Retinal pigment epithelial cell (primary cell): ENCODE measurements at regions not wholly inside any gene's neighbourhood (a gene's known extent, or its start where the extent isn't known, plus 50 kb on each side); places are given as distances from the start of the nearest gene placed in this dataset.

Experiments used
- DNase-seq: peaks from one replicate; pipeline ENCODE4 v3.0.0-alpha.2; 2010; ENCODE audit warnings: low read depth
- H3K4me3 ChIP-seq: 2 replicates; pipeline ENCODE4 v1.5.1; 2011; ENCODE audit warnings: mild to moderate bottlenecking, low read length, control low read depth, moderate library complexity
- TF ChIP-seq, protein P1 (sequence below): conservative IDR thresholded peaks from 2 replicates; pipeline ENCODE4 v1.5.1; 2011; ENCODE audit warnings: low read depth, low read length, control low read depth, inconsistent platforms

DNA sequence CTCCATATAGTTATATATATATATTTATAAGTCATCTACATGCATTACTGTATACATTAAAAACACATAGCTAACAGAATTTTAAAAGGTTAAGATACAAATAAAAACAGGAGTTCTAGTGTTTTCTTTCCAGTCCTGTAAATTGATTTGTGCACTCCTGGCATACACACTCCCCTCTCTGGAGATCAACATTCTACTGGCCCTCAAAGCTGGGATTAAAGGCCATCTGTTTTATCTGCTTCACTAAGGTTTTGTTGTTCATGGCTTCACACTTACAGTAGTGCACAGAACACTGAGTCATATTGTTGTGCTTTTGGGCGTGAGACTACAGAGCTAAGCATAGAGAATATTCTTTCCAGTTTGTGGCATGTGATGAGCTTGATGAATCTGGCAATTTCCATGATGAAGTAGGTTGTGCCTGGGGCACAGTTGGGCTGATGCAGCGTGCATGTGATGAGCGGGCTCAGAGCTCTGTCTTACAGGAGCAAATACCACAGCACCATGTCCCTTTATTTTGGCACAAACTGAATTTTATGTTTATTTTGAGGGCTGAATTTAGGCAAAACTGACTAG, 98.2 kb downstream of the TAF11L14 start:
- H3K4me3 ChIP-seq = no peak overlapping the region
- TF ChIP-seq, protein P1, sequence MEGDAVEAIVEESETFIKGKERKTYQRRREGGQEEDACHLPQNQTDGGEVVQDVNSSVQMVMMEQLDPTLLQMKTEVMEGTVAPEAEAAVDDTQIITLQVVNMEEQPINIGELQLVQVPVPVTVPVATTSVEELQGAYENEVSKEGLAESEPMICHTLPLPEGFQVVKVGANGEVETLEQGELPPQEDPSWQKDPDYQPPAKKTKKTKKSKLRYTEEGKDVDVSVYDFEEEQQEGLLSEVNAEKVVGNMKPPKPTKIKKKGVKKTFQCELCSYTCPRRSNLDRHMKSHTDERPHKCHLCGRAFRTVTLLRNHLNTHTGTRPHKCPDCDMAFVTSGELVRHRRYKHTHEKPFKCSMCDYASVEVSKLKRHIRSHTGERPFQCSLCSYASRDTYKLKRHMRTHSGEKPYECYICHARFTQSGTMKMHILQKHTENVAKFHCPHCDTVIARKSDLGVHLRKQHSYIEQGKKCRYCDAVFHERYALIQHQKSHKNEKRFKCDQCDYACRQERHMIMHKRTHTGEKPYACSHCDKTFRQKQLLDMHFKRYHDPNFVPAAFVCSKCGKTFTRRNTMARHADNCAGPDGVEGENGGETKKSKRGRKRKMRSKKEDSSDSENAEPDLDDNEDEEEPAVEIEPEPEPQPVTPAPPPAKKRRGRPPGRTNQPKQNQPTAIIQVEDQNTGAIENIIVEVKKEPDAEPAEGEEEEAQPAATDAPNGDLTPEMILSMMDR = no peak
- no peak for DNase-seq

DNA sequence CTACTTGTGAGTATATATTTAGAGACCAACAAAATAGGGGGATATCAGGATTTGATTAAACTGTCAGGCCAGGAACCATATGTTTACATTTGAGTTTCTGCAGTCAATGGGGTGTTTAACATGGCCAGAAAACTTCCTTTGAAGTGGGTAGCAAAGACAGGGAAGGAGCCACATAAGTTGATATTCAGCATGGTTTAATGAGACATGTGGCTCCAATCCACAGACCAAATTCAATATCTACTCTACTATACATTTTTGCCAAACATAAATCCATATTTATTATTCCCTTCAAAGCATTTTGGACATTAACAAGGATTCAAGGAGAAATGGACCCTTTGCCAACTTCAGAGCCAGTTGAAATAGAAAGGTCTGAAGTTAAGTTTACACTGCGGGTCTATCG, 99.8 kb downstream of the TAF11L14 start:
- no peak overlapping the region for H3K4me3 ChIP-seq
- DNase-seq = no peak

DNA sequence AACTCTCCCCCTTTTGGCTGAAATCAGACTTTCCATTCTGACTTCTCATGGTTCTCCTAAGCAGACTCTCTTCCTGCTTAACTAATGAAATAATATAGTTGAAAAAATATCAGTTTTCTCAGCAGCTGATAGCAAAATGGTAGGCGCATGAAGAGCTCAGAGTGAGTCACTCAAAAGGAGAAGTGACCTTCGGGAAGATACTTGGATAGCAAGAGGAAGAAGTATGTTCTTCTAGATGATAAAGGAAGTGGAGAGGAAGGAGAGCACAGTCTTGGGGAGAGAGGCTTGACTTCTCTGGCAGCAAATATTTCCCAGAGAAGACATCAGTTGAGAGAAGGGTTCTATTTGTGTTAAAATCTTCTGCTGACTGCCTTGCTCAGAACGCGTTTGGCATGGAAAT, 101.5 kb downstream of the TAF11L14 start:
- TF ChIP-seq, protein P1 = no peak
- H3K4me3 ChIP-seq = no peak overlapping the region
- no peak for DNase-seq

More for the DNA sequence above, 99.8 kb downstream of the TAF11L14 start:
- TF ChIP-seq, protein P1 = no peak

DNA sequence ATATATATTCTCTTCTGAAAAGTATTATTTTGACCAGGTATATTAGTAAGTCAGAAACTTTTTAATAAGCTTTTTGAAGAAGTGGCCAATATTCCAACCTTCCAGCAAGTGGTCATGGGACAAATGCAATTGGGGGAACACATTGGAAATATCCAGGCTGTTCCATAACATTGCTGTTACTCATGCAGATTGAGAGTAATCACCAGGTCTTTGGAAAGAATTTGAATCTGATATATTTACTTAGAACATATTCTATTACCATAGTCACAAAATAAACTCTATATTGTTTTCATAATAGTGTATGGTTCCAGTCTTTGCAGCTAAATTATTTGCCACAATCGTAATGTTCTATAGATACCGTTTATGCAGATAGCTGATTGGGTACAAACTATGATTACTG, 102.8 kb downstream of the TAF11L14 start:
- no peak for DNase-seq
- TF ChIP-seq, protein P1 = no peak
- H3K4me3 ChIP-seq = no peak overlapping the region

DNA sequence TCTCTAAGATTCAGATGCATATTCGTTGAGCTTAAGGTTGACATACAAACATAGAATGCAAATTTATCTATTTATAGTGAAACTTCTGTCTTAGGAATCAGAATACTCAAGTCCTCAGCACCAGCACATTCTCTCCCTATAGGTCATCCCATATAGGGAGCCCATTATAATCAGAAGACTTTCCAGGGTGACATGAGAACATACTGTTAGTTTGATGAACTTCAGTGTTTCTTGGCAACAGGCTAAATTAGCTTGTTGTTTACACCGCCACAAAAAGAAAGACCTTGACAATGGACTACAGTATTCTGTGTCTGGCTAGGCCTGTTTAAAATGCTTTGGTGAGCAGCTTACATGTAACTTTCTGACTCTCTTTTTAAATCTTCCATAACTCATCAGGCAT, 104.2 kb downstream of the TAF11L14 start:
- no peak for DNase-seq
- no peak overlapping the region for H3K4me3 ChIP-seq
- TF ChIP-seq, protein P1 = no peak

DNA sequence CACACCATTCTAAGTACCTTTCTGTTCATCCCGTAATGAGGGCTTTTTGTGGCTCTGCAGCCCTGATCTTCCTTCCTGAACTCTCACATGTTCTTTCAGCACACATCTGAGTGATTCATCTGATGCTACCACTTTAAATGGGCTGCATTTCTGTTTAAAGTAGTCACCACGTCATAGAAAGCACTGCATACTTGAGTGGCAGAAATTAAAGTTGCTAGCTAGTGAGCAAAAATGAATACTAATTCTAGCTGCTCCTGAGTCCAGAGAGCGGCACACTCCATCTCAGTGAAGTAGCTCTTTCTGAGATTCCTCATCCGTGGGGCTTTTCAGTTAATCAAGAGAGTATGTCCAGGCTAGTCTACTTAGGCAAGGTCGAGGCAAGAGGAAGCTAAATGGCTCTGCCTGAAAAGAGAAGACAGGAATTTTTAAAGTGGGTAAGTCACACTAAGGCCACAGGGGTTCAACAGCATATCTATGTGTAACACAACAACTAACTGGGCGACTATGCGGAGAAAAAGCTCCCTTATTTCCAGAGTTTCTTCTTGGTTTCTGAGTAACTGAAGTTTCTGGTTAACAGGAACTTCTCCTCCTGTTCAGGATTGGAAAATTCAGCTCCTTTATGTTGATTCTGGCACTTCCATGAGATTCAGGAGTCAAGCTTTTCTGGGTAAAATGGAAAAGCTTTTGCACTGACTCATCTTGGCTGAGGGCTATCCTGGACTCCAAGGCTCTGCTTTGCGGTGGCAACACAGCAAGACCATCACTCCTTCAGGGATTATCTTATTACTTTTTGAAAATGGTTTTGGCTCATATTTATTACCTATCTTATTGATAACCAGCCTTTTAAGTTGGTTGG, 109.5 kb downstream of the TAF11L14 start:
- peak; percentile 45 for DNase-seq
- H3K4me3 ChIP-seq = peak overlapping the region; percentile 1
- TF ChIP-seq, protein P1 = no peak

DNA sequence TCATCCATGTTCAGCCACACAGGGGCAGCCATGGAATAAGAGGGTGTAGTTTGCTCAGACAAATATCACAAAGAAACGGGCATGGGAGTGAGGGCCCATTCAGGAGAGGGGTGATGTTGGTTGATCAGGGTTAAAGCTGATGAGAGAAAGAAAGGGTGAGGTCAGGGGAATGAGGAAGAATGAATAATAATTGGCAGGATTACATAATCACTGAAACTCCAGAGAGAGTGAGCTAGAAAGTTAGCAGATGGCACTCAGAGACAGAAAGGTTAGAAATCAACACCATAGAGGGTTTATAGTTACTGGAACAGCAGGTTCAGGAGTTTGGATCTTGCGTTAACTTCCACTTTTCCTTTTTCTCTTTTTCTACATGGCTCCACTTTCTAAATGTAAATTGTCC, 113.9 kb downstream of the TAF11L14 start:
- no peak for DNase-seq
- TF ChIP-seq, protein P1 = no peak
- H3K4me3 ChIP-seq = no peak overlapping the region
